ENCODE measurements at regions not wholly inside any gene's neighbourhood (a gene's known extent, or its start where the extent isn't known, plus 50 kb on each side); places are given as distances from the start of the nearest gene placed in this dataset.

DNA sequence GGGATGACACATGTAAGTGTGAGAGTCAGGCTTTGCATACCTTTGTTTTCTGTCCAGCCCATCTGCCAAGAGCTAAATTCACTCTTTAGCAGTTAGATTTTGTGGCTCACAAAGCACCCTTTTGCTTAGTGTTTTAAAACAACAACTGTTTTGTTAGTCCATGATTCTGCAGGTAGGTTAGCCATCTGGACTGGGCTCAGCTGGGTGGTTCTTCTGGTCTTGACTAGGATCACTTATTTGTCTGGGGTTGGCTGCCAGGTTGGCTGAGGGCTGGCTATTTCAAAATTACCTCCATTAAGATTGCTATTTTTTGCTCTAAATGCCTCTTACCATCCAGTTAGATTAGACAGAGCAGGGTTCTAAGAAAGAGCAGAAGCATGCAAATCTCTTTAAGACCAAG, 489.3 kb downstream of the BTBD3 start:
- ChIA-PET POLR2A (no interaction called here), CTCF (interaction anchor here (0.7 kb wide), 1 partner anchor 50 kb away, joined by 3 read pairs; no protein-coding TSS in a partner anchor)
- peaks cover 28% of the 10 kb centered on the region for H3K9me3 Mint-ChIP-seq (ENCODE audit: unreplicated experiment)
- peaks cover 12% of the 10 kb centered on the region for H3K4me1 Mint-ChIP-seq (ENCODE audit: insufficient read depth, unreplicated experiment)
- no peaks in the 10 kb centered on the region for H3K27me3 Mint-ChIP-seq (ENCODE audit: insufficient read depth, unreplicated experiment)
- BruUV-seq (replicated peaks), result no TSS peak
- H3K4me3 Mint-ChIP-seq (ENCODE audit: unreplicated experiment), result no peak overlapping the region
- H3K36me3 Mint-ChIP-seq (ENCODE audit: insufficient read depth, unreplicated experiment), result no peaks in the 10 kb centered on the region
- H3K27ac Mint-ChIP-seq (ENCODE audit: low read depth, unreplicated experiment), result no peak overlapping the region
- intact Hi-C loops (cut with micrococcal nuclease), result no loop called here
- no peak for DNase-seq (ENCODE audit: unreplicated experiment)
- TF ChIP-seq, protein P1, sequence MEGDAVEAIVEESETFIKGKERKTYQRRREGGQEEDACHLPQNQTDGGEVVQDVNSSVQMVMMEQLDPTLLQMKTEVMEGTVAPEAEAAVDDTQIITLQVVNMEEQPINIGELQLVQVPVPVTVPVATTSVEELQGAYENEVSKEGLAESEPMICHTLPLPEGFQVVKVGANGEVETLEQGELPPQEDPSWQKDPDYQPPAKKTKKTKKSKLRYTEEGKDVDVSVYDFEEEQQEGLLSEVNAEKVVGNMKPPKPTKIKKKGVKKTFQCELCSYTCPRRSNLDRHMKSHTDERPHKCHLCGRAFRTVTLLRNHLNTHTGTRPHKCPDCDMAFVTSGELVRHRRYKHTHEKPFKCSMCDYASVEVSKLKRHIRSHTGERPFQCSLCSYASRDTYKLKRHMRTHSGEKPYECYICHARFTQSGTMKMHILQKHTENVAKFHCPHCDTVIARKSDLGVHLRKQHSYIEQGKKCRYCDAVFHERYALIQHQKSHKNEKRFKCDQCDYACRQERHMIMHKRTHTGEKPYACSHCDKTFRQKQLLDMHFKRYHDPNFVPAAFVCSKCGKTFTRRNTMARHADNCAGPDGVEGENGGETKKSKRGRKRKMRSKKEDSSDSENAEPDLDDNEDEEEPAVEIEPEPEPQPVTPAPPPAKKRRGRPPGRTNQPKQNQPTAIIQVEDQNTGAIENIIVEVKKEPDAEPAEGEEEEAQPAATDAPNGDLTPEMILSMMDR (IDR thresholded peaks at IDR 0.05; ENCODE audit: unreplicated experiment), result no peak

DNA sequence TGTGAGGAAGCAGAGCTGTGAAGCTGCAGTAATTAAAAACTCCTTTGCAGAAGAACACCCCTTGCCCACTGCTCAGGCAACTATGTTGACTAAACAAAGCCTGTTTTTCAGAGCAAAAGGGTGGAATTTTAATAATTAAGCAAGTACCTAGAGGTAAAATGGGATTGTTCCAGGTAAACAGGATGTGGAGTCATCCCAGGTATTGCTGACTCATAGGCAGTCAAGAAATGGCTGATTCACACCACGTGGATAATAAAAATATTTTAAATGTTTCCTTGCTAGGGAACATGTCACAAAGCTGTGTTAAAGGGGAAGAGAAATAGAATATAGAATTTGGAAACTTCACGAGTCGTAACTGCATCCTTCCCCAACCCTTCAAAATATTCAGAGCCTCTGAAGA, 491.8 kb downstream of the BTBD3 start:
- H3K4me3 Mint-ChIP-seq (ENCODE audit: unreplicated experiment), result no peak overlapping the region
- H3K27ac Mint-ChIP-seq (ENCODE audit: low read depth, unreplicated experiment), result peak overlapping the region; percentile 71
- POLR2A ChIA-PET, result interaction anchor here (0.7 to 1.1 kb wide), 2 partner anchors 10 to 140 kb away, joined by 3 read pairs; no protein-coding TSS in a partner anchor
- TF ChIP-seq, protein P1 (IDR thresholded peaks at IDR 0.05; ENCODE audit: unreplicated experiment), result no peak
- H3K9me3 Mint-ChIP-seq (ENCODE audit: unreplicated experiment), result peaks cover 13% of the 10 kb centered on the region
- DNase-seq (ENCODE audit: unreplicated experiment), result peak; percentile 52
- no peaks in the 10 kb centered on the region for H3K27me3 Mint-ChIP-seq (ENCODE audit: insufficient read depth, unreplicated experiment)
- no peaks in the 10 kb centered on the region for H3K36me3 Mint-ChIP-seq (ENCODE audit: insufficient read depth, unreplicated experiment)
- CTCF ChIA-PET, result interaction anchor here (0.7 kb wide), 1 partner anchor 12 kb away, joined by 3 read pairs; no protein-coding TSS in a partner anchor
- intact Hi-C loops (cut with micrococcal nuclease), result no loop called here
- BruUV-seq (replicated peaks), result no TSS peak
- H3K4me1 Mint-ChIP-seq (ENCODE audit: insufficient read depth, unreplicated experiment), result peaks cover 12% of the 10 kb centered on the region

DNA sequence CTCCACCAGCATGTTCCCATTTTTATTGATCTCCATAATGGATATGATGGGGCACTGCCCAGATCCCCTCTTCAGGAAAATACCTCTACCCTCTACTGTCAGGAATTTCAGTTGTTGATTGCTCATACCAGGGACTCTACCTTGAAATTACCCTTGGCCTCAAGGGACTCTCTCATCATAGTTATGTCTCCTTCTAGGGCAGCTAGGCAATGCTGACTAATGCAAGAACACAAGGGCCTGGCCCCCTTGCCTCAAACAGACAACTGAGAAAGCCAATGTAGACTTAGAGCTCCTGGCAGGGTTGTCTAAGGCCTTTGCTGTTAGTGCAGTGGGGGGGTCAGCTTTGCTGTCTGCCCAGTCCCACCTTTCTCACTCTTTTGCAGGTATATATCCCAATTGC, 493.1 kb downstream of the BTBD3 start:
- CTCF ChIA-PET, result interaction anchor here (0.6 kb wide), 1 partner anchor 733 kb away, joined by 4 read pairs; no protein-coding TSS in a partner anchor
- DNase-seq (ENCODE audit: unreplicated experiment), result no peak
- no peaks in the 10 kb centered on the region for H3K27me3 Mint-ChIP-seq (ENCODE audit: insufficient read depth, unreplicated experiment)
- no peak overlapping the region for H3K4me3 Mint-ChIP-seq (ENCODE audit: unreplicated experiment)
- H3K27ac Mint-ChIP-seq (ENCODE audit: low read depth, unreplicated experiment), result no peak overlapping the region
- H3K36me3 Mint-ChIP-seq (ENCODE audit: insufficient read depth, unreplicated experiment), result no peaks in the 10 kb centered on the region
- peaks cover 12% of the 10 kb centered on the region for H3K4me1 Mint-ChIP-seq (ENCODE audit: insufficient read depth, unreplicated experiment)
- POLR2A ChIA-PET, result interaction anchor here (0.6 to 1.2 kb wide), 2 partner anchors 25 to 27 kb away, joined by 3 read pairs; no protein-coding TSS in a partner anchor
- intact Hi-C loops (cut with micrococcal nuclease), result no loop called here
- BruUV-seq (replicated peaks), result no TSS peak
- H3K9me3 Mint-ChIP-seq (ENCODE audit: unreplicated experiment), result peaks cover 13% of the 10 kb centered on the region
- TF ChIP-seq, protein P1 (IDR thresholded peaks at IDR 0.05; ENCODE audit: unreplicated experiment), result no peak

DNA sequence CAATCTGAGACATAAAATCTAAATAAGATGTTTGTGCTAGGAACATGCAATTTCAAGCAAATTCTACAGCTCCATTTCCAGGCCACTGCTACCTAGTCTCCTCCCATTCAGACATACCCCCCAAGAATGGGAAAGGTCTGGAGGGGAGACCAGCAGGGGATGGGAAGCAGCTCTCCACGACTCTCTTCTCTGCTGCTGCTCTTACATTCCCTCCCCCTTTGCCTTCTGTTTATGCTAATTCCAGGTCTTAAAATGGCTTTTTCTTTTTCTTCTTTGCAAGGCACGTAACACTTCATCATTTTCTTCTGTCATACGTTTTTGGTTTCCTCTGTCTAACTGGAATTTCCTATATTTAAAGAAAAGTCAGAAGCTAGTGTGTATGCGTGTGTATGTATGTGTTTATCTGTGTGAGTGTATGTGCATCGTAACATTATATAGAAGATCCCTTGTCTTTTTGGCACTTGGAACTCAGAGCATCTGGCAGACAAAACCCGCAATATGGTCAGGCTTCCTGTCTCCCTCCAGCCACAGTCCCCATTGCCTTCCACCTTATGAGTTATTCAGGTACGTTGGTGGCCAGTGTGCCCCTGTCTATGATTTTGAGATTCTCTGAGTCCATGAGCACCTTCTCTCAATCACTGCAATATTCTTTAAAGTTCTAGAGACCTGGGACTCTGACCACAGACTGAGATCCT, 493.7 kb downstream of the BTBD3 start:
- Mint-ChIP-seq H3K27ac (ENCODE audit: low read depth, unreplicated experiment) (no peak overlapping the region), H3K36me3 (ENCODE audit: insufficient read depth, unreplicated experiment) (no peaks in the 10 kb centered on the region), H3K9me3 (ENCODE audit: unreplicated experiment) (peaks cover 13% of the 10 kb centered on the region), H3K4me3 (ENCODE audit: unreplicated experiment) (no peak overlapping the region), H3K4me1 (ENCODE audit: insufficient read depth, unreplicated experiment) (peaks cover 12% of the 10 kb centered on the region), H3K27me3 (ENCODE audit: insufficient read depth, unreplicated experiment) (no peaks in the 10 kb centered on the region)
- ChIA-PET POLR2A (interaction anchor here (0.6 to 1.2 kb wide), 2 partner anchors 26 to 27 kb away, joined by 3 read pairs; no protein-coding TSS in a partner anchor), CTCF (interaction anchor here (0.7 kb wide), 1 partner anchor 157 kb away, joined by 3 read pairs; no protein-coding TSS in a partner anchor)
- TF ChIP-seq, protein P1 (IDR thresholded peaks at IDR 0.05; ENCODE audit: unreplicated experiment), result no peak
- DNase-seq (ENCODE audit: unreplicated experiment), result no peak
- intact Hi-C loops (cut with micrococcal nuclease), result no loop called here
- no TSS peak for BruUV-seq (replicated peaks)

All from MCF 10A (cell line).